22Rv1 (cell line): ENCODE measurements at regions not wholly inside any gene's neighbourhood (a gene's known extent, or its start where the extent isn't known, plus 50 kb on each side); places are given as distances from the start of the nearest gene placed in this dataset.

Experiments
- CTCF ChIP-seq: fragments of 450-650 bp; IDR thresholded peaks from 2 replicates; pipeline ENCODE4 v1.5.1; 2017; ENCODE audit warnings: mild to moderate bottlenecking
- ZFX ChIP-seq: fragments of 450-650 bp; IDR thresholded peaks from 2 replicates; pipeline ENCODE4 v1.6.1; 2017; ENCODE audit warnings: antibody characterized with exemption, borderline replicate concordance

GRCh38 chr20:39532205-39532604, 570.1 kb downstream of the DHX35 start:
- no peak for TF ChIP-seq CTCF
- TF ChIP-seq ZFX: no peak
